NCI-H2107 treated with DMSO at 0.1 percent for 48 hours (cell line): ENCODE measurements at regions not wholly inside any gene's neighbourhood (a gene's known extent, or its start where the extent isn't known, plus 50 kb on each side); places are given as distances from the start of the nearest gene placed in this dataset.
"Not testable (repeated sequence)": the region's sequence is repeated elsewhere in the genome, so short reads cannot be mapped to it uniquely, and the experiment has no call there.

Experiments
- DNase-seq: peaks from one replicate; lab custom pipeline; 2025; ENCODE audit not compliant: unreplicated experiment; lab: John Stamatoyannopoulos, UW

DNA sequence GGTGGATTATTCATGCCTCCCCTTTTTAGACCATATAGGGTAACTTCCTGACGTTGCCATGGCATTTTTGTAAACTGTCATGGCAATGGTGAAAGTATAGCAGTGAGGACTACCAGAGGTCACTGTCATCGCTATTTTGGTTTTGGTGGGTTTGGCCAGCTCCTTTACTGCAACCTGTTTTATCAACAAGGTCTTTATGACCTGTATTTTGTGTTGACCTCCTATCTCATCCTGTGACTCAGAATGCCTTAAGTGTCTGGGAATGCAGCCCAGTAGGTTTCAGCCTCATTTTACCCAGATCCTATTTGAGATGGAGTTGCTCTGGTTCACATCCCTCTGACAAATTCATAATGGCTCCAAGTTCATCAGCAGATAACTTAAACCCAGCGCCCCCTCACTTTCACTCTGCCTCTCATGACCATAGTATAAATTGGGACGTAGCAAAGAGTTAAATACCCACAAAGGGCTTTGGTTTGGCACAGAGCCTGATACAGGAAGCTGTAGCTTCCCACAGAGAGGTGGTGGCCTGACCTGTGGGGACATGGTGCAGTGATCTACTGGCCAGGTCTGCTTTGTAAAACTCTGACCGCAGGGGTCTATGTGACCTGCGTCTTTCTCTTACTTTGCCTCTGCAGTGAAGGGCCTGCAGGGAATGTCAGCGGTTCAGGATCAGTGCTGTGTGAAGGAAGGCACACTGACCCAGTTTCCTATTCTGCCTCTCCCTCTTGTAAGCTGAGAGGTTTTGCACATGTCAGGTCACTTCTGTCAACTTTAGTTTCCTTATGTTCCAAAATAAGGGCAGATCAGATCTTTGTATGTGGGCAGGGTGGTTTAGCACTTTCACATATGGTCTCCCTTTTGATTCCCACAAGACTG is 78.1 kb upstream of the ZNF644 start:
- no peak for DNase-seq

GRCh38 chr1:91098299-91098906 is 76.6 kb upstream of the ZNF644 start:
- DNase-seq, result no peak

DNA sequence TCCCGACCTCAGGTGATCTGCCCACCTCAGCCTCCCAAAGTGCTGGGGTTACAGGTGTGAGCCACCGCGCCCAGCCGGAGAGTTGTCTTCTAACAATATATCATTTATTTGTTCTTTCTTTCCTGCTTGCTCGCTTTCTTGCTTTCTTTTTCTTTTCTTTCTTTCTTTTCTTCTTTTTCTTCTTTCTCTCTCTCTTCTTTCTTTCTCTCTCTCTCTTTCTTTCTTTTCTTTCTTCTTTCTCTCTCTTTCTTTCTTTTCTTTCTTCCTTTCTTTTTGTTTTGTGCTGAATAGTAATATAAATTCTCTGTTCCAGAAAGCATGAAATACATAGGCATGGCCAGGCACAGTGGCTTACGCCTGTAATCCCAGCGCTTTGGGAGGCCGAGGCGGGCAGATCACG is 73.5 kb upstream of the ZNF644 start:
- not testable (repeated sequence) for DNase-seq

- no peak for DNase-seq
Measured at GRCh38 chr1:91092503-91092902, 70.7 kb upstream of the ZNF644 start.

DNA sequence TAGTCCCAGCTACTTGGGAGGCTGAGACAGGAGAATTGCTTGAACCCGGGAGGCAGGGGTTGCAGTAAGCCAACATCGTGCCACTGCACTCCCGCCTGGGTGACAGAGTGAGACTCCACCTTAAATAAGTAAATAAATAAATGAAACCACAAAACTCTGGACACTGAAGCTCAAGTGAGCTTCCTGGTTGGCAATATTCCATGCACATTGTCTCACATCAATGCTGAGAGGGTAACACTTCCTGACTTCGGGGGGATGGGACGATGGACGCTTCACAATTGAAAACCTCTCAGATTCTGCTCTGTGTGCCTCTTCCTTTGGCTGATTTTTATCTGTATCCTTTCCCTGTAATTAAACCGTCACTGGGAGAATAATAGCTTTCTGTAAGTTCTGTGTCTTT is 70.0 kb upstream of the ZNF644 start:
- DNase-seq, result peak; percentile 4

DNA sequence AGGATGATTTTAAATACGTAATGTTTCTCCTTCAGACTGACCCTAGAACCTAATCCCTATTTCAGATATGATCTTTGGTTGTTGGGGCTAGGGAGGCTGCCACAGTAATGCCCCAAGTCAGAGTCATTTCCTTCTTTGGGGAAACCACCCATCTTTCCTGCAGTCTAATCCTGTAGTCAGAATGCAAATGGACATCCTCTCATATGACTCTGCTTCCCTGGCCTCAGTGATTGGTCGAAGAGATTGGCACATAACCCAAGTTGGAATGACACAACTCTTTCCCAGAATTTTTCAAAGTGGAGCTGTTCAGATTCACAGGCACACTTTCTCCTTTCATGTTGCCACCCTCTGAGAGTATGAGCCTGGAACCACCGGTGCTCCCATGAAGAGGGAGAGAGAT is 58.8 kb upstream of the ZNF644 start:
- no peak for DNase-seq

DNA sequence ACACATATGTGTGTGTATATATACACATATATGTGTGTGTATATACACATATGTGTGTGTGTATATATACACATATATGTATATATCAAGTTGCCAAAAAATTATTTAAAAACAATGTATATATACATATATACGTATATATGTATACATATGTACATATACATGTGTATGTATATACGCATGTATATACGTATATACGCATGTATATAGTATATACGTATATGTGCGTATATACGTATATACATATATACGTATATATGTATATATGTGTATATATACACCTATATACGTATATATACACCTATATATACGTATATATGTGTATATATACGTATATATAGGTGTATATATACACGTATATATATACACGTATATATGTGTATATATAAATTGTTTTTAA is 57.0 kb upstream of the ZNF644 start:
- no peak for DNase-seq

DNA sequence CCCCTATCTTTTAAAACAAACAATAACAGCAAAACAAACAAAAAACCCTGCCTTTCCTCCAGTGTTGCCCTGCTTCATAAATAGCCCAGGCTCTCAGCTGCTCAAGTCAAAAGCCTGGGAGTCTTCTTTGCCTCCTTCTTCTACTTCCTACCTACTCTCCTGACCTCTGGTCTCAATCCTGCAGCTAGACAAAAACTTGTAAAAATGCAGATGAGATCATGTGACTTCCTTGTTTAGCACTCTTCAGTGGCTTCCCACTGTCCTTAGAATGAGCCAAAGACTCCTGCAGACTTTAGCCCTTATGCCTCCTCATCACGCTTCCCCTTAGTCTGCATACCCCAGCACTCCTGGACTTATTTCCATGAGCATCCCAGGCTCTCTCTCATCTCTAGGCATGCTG is 55.0 kb upstream of the ZNF644 start:
- no peak for DNase-seq

DNA sequence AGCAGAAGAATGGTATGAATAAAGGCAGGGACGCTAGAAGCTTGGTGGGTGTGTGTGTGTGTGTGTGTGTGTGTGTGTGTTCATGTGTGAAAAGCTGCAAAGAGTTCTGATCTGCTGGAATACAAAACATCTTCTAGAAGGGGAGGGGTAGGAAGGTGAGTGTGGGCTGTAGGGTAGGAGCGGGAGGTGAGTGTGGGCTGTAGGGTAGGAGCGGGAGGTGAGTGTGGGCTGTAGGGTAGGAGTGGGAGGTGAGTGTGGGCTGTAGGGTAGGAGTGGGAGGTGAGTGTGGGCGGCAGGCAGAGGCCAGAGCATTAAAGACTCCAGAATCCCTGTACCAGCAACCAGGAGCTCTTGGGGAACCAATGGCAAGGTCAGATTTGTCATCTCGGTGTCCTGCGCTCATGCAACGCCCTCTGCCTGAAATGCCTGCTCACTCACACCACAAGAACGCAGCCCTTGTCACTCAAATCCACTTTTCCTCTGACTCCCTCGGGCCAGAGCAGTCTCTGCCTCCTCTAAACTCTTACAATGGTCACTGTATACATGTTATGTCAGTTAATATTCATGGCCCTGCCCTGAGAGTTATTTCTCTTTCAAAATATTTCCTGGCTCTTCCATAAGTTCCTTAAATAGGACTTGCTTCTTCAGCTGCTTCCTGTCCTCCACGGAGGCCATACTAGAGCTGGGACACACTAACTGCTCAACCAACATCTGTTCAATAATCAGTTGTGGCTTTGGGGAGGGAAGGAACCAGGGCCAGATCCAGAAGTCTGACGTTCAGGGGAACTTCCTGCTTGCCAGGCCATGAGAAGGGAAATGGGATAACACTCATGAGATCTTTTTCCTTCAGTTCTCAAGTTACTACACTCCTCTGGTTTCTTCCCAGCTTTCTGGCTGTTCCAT is 53.6 kb upstream of the ZNF644 start:
- DNase-seq, result no peak

DNA sequence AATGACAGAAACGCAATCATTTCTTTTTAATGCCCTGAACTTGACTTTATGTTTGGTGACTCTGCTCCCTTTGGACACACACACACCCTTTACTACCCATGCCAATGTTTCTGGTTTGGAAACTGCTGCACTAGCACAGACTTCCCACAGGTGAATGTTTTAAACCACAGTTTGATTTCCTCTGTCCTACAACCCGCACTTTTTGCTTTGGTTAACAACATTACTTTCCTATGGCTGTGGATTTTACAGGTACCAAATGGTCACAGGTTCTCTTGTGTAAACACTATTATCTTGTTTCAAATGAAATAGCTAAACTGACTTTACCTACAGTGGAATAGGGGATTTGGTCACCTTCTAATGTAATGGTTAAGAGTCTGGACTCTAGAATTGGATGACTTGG is 51.5 kb upstream of the ZNF644 start:
- no peak for DNase-seq

- no peak for DNase-seq
Measured at GRCh38 chr1:91071838-91072237, 50.0 kb upstream of the ZNF644 start.
